ENCODE measurements at regions not wholly inside any gene's neighbourhood (a gene's known extent, or its start where the extent isn't known, plus 50 kb on each side); places are given as distances from the start of the nearest gene placed in this dataset.

DNA sequence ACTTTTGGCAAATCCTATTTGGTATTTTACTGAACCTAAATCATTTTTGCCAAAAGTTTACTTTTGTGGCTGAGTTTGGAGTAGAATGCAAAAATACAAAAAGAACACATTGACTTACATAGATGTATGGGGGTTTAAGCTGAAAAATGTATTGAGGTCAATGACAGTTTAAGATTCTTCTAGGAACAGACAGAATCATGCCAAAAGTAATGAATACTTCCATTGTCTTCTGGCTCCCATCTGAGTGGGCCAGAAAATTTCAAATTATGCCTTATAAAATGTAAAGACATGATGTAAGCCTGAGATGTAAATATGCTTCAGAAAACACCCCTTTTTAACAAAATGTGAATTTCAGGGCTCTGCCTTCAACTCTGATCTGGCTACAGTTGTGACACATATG, 375.1 kb upstream of the DPH6 start:
- Histone ChIP-seq H3K4me3 (no peak overlapping the region), H3K4me1 (no peaks in the 10 kb centered on the region), H3K27me3 (no peaks in the 10 kb centered on the region), H3K9me3 (no peaks in the 10 kb centered on the region), H3K36me3 (no peaks in the 10 kb centered on the region), H3K27ac (no peak overlapping the region)
- ATAC-seq = no peak
- TF ChIP-seq EP300 (IDR thresholded peaks at IDR 0.05) = no peak
- TF ChIP-seq POLR2AphosphoS5 (IDR thresholded peaks at IDR 0.05) = no peak
- no peak for TF ChIP-seq POLR2A (IDR thresholded peaks at IDR 0.05)
- TF ChIP-seq CTCF (IDR thresholded peaks at IDR 0.05) = no peak

- no peaks in the 10 kb centered on the region for H3K27me3 ChIP-seq
- H3K9me3 ChIP-seq = no peaks in the 10 kb centered on the region
- no peak for ATAC-seq
- no peak overlapping the region for H3K4me3 ChIP-seq
- WGBS, 2 donors (ENCODE audit: low coverage in 1 of 2) = 95 to 96% methylated on average over 8 to 9 of the region's 9 CpGs
- no peak overlapping the region for H3K27ac ChIP-seq
- H3K36me3 ChIP-seq = no peaks in the 10 kb centered on the region
- TF ChIP-seq POLR2A (IDR thresholded peaks at IDR 0.05) = no peak
- no peak for TF ChIP-seq POLR2AphosphoS5 (IDR thresholded peaks at IDR 0.05)
- no peak for TF ChIP-seq CTCF (IDR thresholded peaks at IDR 0.05)
- no peak for TF ChIP-seq EP300 (IDR thresholded peaks at IDR 0.05)
- no peaks in the 10 kb centered on the region for H3K4me1 ChIP-seq
Measured at GRCh38 chr15:35925275-35926006, 379.5 kb upstream of the DPH6 start.

DNA sequence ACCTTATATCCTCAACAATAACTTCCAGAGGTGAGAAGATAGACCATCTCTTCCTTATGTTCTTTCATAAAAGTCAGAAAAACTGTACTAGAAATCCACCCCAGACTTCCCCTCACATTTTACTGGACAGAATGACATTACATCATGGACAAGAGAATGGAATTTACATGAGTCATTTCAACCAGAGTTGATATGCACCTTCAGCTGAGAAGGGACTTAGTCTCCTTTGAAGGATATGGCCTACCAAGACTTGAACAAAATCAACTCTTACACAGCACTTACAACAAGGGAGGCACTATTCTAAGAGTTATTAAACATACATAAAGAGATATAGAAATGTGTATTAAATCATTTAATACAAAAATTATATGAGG, 380.0 kb upstream of the DPH6 start:
- no peak for TF ChIP-seq EP300 (IDR thresholded peaks at IDR 0.05)
- TF ChIP-seq CTCF (IDR thresholded peaks at IDR 0.05) = no peak
- TF ChIP-seq POLR2AphosphoS5 (IDR thresholded peaks at IDR 0.05) = no peak
- TF ChIP-seq POLR2A (IDR thresholded peaks at IDR 0.05) = no peak
- Histone ChIP-seq H3K27me3 (no peaks in the 10 kb centered on the region), H3K4me1 (no peaks in the 10 kb centered on the region), H3K36me3 (no peaks in the 10 kb centered on the region), H3K4me3 (no peak overlapping the region), H3K27ac (no peak overlapping the region), H3K9me3 (no peaks in the 10 kb centered on the region)
- ATAC-seq = no peak

- Histone ChIP-seq H3K9me3 (no peaks in the 10 kb centered on the region), H3K4me3 (no peak overlapping the region), H3K27ac (no peak overlapping the region), H3K27me3 (no peaks in the 10 kb centered on the region), H3K36me3 (no peaks in the 10 kb centered on the region), H3K4me1 (no peaks in the 10 kb centered on the region)
- no peak for ATAC-seq
- WGBS, 2 donors (ENCODE audit: low coverage in 1 of 2) = 92 to 94% methylated on average over 2 of the region's 2 CpGs
- TF ChIP-seq POLR2AphosphoS5 (IDR thresholded peaks at IDR 0.05) = no peak
- TF ChIP-seq POLR2A (IDR thresholded peaks at IDR 0.05) = no peak
- TF ChIP-seq CTCF (IDR thresholded peaks at IDR 0.05) = no peak
- TF ChIP-seq EP300 (IDR thresholded peaks at IDR 0.05) = no peak
Measured at GRCh38 chr15:35928847-35929246, 382.9 kb upstream of the DPH6 start.

GRCh38 chr15:35929740-35930444, 383.9 kb upstream of the DPH6 start:
- Histone ChIP-seq H3K27me3 (no peaks in the 10 kb centered on the region), H3K4me1 (no peaks in the 10 kb centered on the region), H3K4me3 (no peak overlapping the region), H3K27ac (no peak overlapping the region), H3K9me3 (no peaks in the 10 kb centered on the region), H3K36me3 (no peaks in the 10 kb centered on the region)
- TF ChIP-seq POLR2A (IDR thresholded peaks at IDR 0.05) (no peak), POLR2AphosphoS5 (IDR thresholded peaks at IDR 0.05) (no peak)
- 71 to 75% methylated on average over 4 of the region's 4 CpGs for WGBS, 2 donors (ENCODE audit: low coverage in 1 of 2)
- no peak for ATAC-seq

All from gastroesophageal sphincter (tissue), 4 donors.